Uterus (tissue), 3 donors: ENCODE measurements at regions not wholly inside any gene's neighbourhood (a gene's known extent, or its start where the extent isn't known, plus 50 kb on each side); places are given as distances from the start of the nearest gene placed in this dataset.

Source experiments
- DNase-seq, 2 donors: peaks; one replicate each; pipeline ENCODE4 v3.0.0-alpha.2; 2019 to 2020
- H3K27ac ChIP-seq, 2 donors: fragments of 200-600 bp; sonication (generic); 1 replicate in 1 of 2; 2 replicates in 1 of 2; pipeline ENCODE4 v1.5.1; 2016 to 2018
- H3K27me3 ChIP-seq, 2 donors: fragments of 200-600 bp; sonication (generic); one replicate each; pipeline ENCODE4 v1.5.1; 2018 to 2019; ENCODE audit warnings: control low read depth in 1 of 2
- H3K36me3 ChIP-seq, 2 donors: fragments of 200-600 bp; sonication (generic); one replicate each; pipeline ENCODE4 v1.5.1; 2019; ENCODE audit warnings: control low read depth in 1 of 2
- H3K4me1 ChIP-seq, 2 donors: fragments of 200-600 bp; sonication (generic); one replicate each; pipeline ENCODE4 v1.5.1; 2018 to 2019; ENCODE audit warnings: control low read depth in 1 of 2
- H3K4me3 ChIP-seq, 2 donors: fragments of 200-600 bp; sonication (generic); 1 replicate in 1 of 2; 2 replicates in 1 of 2; pipeline ENCODE4 v1.5.1; 2018 to 2019; ENCODE audit warnings: mild to moderate bottlenecking in 1 of 2
- H3K9me3 ChIP-seq, 2 donors: fragments of 200-600 bp; sonication (generic); one replicate each; pipeline ENCODE4 v1.5.1; 2019; ENCODE audit warnings: control low read depth in 1 of 2
- CTCF ChIP-seq, 4 experiments: fragments of 200-600 bp in 2 of 4; fragments of 450-650 bp in 2 of 4; sonication (generic) in 2 of 4; IDR thresholded peaks; one replicate each; pipeline ENCODE4 v1.5.1; 2016 to 2019; ENCODE audit warnings: antibody characterized with exemption in 4 of 4, mild to moderate bottlenecking in 2 of 4, moderate library complexity in 1 of 4
- POLR2A ChIP-seq, 2 donors: fragments of 450-650 bp; IDR thresholded peaks; one replicate each; pipeline ENCODE4 v1.6.1; 2016; ENCODE audit warnings: antibody characterized with exemption in 2 of 2, mild to moderate bottlenecking in 1 of 2, moderate library complexity in 1 of 2
- intact Hi-C: fragments of 100-400 bp; cut with DNase I; formaldehyde crosslinking; loops from one replicate; pipeline ENCODE4 v1.15.1; 2023; ENCODE audit warnings: low total_unique reads
- donor health status: DM: yes; HTN: yes; CAD: no.

GRCh38 chrX:7647831-7648230, 195.1 kb upstream of the VCX start:
- no peak for DNase-seq
- TF ChIP-seq POLR2A (IDR thresholded peaks at IDR 0.05) (no peak), CTCF (IDR thresholded peaks at IDR 0.05) (no peak)
- no peaks in the 10 kb centered on the region for H3K4me1 ChIP-seq
- intact Hi-C loops = no loop called here
- H3K9me3 ChIP-seq = no peaks in the 10 kb centered on the region
- no peaks in the 10 kb centered on the region for H3K27me3 ChIP-seq
- H3K36me3 ChIP-seq = no peaks in the 10 kb centered on the region
- no peak overlapping the region for H3K27ac ChIP-seq
- H3K4me3 ChIP-seq = no peak overlapping the region

GRCh38 chrX:7641141-7641540, 201.8 kb upstream of the VCX start:
- no peak for DNase-seq
- Histone ChIP-seq H3K27me3 (no peaks in the 10 kb centered on the region), H3K4me3 (no peak overlapping the region), H3K4me1 (no peaks in the 10 kb centered on the region), H3K9me3 (no peaks in the 10 kb centered on the region), H3K27ac (no peak overlapping the region), H3K36me3 (no peaks in the 10 kb centered on the region)
- no peak for TF ChIP-seq POLR2A (IDR thresholded peaks at IDR 0.05)
- no peak for TF ChIP-seq CTCF (IDR thresholded peaks at IDR 0.05)
- intact Hi-C loops = no loop called here

DNA sequence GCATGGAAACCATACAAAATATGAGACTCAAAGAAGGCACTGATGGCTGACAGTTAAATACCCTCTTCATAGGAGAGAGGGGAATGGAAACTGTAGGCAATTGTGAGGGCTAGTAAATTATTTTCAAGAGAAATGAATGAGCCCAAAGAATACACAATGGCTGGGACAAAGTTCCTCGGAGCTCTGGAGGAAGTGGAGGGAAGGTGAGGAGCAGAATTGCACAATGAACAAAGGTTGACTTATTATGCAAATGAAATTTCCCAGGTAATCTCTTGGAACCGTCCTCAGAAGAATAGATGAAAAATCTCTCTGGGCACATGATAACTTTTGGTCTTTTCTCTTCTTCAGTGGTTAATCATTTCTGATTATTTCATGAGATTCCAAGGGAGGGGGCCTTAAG, 202.6 kb upstream of the VCX start:
- Histone ChIP-seq H3K27ac (no peak overlapping the region), H3K36me3 (no peaks in the 10 kb centered on the region), H3K9me3 (no peaks in the 10 kb centered on the region), H3K27me3 (no peaks in the 10 kb centered on the region), H3K4me3 (no peak overlapping the region), H3K4me1 (no peaks in the 10 kb centered on the region)
- DNase-seq = no peak
- no peak for TF ChIP-seq CTCF (IDR thresholded peaks at IDR 0.05)
- TF ChIP-seq POLR2A (IDR thresholded peaks at IDR 0.05) = no peak
- intact Hi-C loops = no loop called here

DNA sequence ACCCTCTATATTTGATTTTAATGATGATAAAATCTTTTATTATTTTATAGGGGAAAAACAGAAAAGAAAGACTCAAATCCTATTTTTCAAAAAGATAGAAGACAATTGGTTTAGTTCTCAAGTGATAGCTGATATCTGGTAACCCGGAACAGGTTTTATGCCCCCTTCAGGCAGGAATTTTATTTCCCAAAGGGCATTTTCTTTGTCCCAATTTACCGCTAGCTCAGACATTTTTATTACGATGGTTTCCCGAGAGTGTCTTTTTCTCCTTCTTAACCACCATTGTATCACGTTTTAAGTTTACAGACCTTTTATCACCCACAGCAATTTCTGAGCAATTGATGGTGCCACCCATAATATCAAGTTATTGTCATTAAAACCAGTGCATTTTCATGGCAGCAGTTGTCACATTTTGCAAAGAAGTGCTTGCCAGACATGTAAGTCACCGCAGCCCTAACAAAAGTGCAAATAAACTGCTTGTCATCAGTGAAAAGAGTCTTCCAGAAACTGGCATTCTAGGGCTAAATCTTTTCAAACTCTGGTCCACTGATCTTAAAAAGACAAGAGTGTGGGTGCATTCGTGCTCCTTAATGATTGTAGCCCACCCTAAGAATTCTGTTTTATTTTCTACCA, 204.8 kb upstream of the VCX start:
- TF ChIP-seq POLR2A (IDR thresholded peaks at IDR 0.05) (no peak), CTCF (IDR thresholded peaks at IDR 0.05) (no peak)
- DNase-seq = no peak
- H3K36me3 ChIP-seq = no peaks in the 10 kb centered on the region
- H3K4me3 ChIP-seq = no peak overlapping the region
- no peaks in the 10 kb centered on the region for H3K4me1 ChIP-seq
- H3K27me3 ChIP-seq = no peaks in the 10 kb centered on the region
- no peak overlapping the region for H3K27ac ChIP-seq
- H3K9me3 ChIP-seq = no peaks in the 10 kb centered on the region
- intact Hi-C loops = no loop called here

DNA sequence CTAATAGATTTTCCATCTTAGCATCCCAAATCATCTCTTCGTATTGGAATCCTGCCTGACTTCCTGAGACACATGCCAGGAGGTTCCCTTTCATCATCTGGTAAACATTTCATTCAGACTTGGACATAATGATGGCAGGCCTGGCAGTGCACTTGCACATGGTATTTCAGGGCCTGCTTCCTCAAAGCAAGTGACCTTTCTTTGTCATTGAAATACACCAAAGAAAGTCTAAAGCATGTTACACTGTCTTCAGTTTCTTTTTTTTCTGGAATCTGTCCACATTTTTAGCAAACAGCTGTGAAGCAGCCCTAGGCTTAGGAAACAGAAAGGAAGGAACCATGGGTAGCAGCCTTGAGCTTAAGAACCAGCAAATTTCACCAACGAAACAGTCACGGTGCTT, 205.9 kb upstream of the VCX start:
- TF ChIP-seq CTCF (IDR thresholded peaks at IDR 0.05) (no peak), POLR2A (IDR thresholded peaks at IDR 0.05) (no peak)
- no peaks in the 10 kb centered on the region for H3K9me3 ChIP-seq
- H3K4me3 ChIP-seq = no peak overlapping the region
- DNase-seq = no peak
- no peaks in the 10 kb centered on the region for H3K27me3 ChIP-seq
- H3K36me3 ChIP-seq = no peaks in the 10 kb centered on the region
- H3K4me1 ChIP-seq = no peaks in the 10 kb centered on the region
- intact Hi-C loops = no loop called here
- no peak overlapping the region for H3K27ac ChIP-seq
